ENCODE measurements at regions not wholly inside any gene's neighbourhood (a gene's known extent, or its start where the extent isn't known, plus 50 kb on each side); places are given as distances from the start of the nearest gene placed in this dataset.

- TF ChIP-seq CHD2 (IDR thresholded peaks at IDR 0.05; ENCODE audit: low read length, partially characterized antibody) (no peak), CTCF (IDR thresholded peaks at IDR 0.05) (no peak), BHLHE40 (IDR thresholded peaks at IDR 0.05; ENCODE audit: low read depth, low read length) (no peak), TP53 (CRISPR knock-in tag; IDR thresholded peaks at IDR 0.05) (no peak), SREBF2 (IDR thresholded peaks at IDR 0.05) (no peak), POLR2A (IDR thresholded peaks at IDR 0.05; ENCODE audit: low read length) (no peak), MAFK (IDR thresholded peaks at IDR 0.05; ENCODE audit: partially characterized antibody) (no peak), FOSL2 (IDR thresholded peaks at IDR 0.05) (no peak), FOSL2 (CRISPR knock-in tag; IDR thresholded peaks at IDR 0.05) (no peak), CEBPB (IDR thresholded peaks at IDR 0.05) (no peak)
- TF ChIP-seq, protein P1, sequence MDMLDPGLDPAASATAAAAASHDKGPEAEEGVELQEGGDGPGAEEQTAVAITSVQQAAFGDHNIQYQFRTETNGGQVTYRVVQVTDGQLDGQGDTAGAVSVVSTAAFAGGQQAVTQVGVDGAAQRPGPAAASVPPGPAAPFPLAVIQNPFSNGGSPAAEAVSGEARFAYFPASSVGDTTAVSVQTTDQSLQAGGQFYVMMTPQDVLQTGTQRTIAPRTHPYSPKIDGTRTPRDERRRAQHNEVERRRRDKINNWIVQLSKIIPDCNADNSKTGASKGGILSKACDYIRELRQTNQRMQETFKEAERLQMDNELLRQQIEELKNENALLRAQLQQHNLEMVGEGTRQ (IDR thresholded peaks at IDR 0.05): no peak
These were observed 491.7 kb downstream of the PRR16 start for GRCh38 chr5:120955795-120956194.
